Lung (tissue), 11 donors: ENCODE measurements at regions not wholly inside any gene's neighbourhood (a gene's known extent, or its start where the extent isn't known, plus 50 kb on each side); places are given as distances from the start of the nearest gene placed in this dataset.

ENCODE experiments used
- ATAC-seq: fragments of 200-7000 bp; cut with Tn5 transposase; one replicate; pipeline ENCODE4 v1.9.1; 2020; ENCODE audit warnings: moderate number of reproducible peaks; ENCODE audit not compliant: insufficient read depth, low FRiP score
- DNase-seq, 3 donors: peaks; one replicate each; pipeline ENCODE4 v3.0.0-alpha.2; 2013 to 2017
- H3K27ac ChIP-seq, 2 donors: one replicate each; pipeline ENCODE4 v1.5.1; 2013; ENCODE audit warnings: mild to moderate bottlenecking in 2 of 2, moderate library complexity in 2 of 2, control low read depth in 1 of 2, inconsistent platforms in 1 of 2, low read depth in 1 of 2, low read length in 1 of 2
- H3K27me3 ChIP-seq, 3 donors: one replicate each; pipeline ENCODE4 v1.5.1; 2013; ENCODE audit warnings: low read length in 2 of 3; ENCODE audit not compliant: control insufficient read depth in 3 of 3, insufficient read depth in 3 of 3
- H3K36me3 ChIP-seq, 4 donors: one replicate each; pipeline ENCODE4 v1.5.1; 2013; ENCODE audit warnings: low read length in 4 of 4, mild to moderate bottlenecking in 1 of 4, moderate library complexity in 1 of 4; ENCODE audit not compliant: control insufficient read depth in 4 of 4, insufficient read depth in 4 of 4
- H3K4me1 ChIP-seq, 5 donors: one replicate each; pipeline ENCODE4 v1.5.1; 2013; ENCODE audit warnings: low read length in 5 of 5, mild to moderate bottlenecking in 2 of 5, moderate library complexity in 1 of 5; ENCODE audit not compliant: control insufficient read depth in 5 of 5, insufficient read depth in 5 of 5
- H3K4me3 ChIP-seq: one replicate; pipeline ENCODE4 v1.5.1; 2013; ENCODE audit warnings: mild to moderate bottlenecking, control low read depth, moderate library complexity
- H3K9ac ChIP-seq, 2 donors: one replicate each; pipeline ENCODE4 v1.5.1; 2013; ENCODE audit warnings: low read length in 2 of 2, control low read depth in 1 of 2; ENCODE audit not compliant: insufficient read depth in 1 of 2
- H3K9me3 ChIP-seq, 4 donors: one replicate each; pipeline ENCODE4 v1.5.1; 2013; ENCODE audit warnings: low read length in 3 of 4, mild to moderate bottlenecking in 1 of 4, moderate library complexity in 1 of 4; ENCODE audit not compliant: control insufficient read depth in 4 of 4, insufficient read depth in 3 of 4
- WGBS, 2 donors: extraction: QIAGEN DNeasy Blood & Tissue Kit; methylation state at CpG; one replicate each; pipeline ENCODE4 v1.1.7; 2013; 5-methylcytosine and 5-hydroxymethylcytosine counted together
- TF ChIP-seq, protein P1 (sequence below): IDR thresholded peaks from 2 replicates; pipeline ENCODE4 v1.5.1; 2012; ENCODE audit warnings: mild to moderate bottlenecking; ENCODE audit errors: control extremely low read depth, extremely low read depth
- donor health status: control.
- donor health status: control.
- donor health status: Bipolar disorder and iron deficiency.
- donor health status: healthy.
- donor health status: DM: yes; HTN: yes; CAD: no.

DNA sequence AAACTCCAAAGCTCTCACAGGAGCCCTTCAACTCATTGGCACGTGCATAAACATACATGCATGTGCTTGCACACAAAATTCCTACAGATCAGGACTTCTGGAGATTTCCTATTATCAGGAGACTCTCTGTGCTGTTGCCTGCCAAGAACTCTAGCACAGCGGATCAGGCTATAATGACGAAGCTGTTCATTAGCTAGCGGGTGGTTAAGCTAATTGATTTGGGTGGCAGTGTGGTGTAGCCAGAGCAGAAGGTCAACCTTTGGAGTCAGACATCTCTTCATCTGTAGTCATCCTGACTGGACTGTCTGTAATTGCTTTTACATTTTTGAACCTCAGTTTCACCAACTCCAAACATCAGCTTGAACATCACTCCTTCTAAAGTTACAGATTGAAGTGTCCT is 69.0 kb downstream of the KIF2B start:
- no peak overlapping the region for H3K27ac ChIP-seq
- TF ChIP-seq, protein P1, sequence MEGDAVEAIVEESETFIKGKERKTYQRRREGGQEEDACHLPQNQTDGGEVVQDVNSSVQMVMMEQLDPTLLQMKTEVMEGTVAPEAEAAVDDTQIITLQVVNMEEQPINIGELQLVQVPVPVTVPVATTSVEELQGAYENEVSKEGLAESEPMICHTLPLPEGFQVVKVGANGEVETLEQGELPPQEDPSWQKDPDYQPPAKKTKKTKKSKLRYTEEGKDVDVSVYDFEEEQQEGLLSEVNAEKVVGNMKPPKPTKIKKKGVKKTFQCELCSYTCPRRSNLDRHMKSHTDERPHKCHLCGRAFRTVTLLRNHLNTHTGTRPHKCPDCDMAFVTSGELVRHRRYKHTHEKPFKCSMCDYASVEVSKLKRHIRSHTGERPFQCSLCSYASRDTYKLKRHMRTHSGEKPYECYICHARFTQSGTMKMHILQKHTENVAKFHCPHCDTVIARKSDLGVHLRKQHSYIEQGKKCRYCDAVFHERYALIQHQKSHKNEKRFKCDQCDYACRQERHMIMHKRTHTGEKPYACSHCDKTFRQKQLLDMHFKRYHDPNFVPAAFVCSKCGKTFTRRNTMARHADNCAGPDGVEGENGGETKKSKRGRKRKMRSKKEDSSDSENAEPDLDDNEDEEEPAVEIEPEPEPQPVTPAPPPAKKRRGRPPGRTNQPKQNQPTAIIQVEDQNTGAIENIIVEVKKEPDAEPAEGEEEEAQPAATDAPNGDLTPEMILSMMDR = no peak
- no peaks in the 10 kb centered on the region for H3K36me3 ChIP-seq
- no peak overlapping the region for H3K9ac ChIP-seq
- 84 to 92% methylated on average over 4 of the region's 4 CpGs for WGBS, 2 donors
- H3K9me3 ChIP-seq = no peaks in the 10 kb centered on the region
- H3K27me3 ChIP-seq = no peaks in the 10 kb centered on the region
- H3K4me1 ChIP-seq = no peaks in the 10 kb centered on the region
- no peak overlapping the region for H3K4me3 ChIP-seq
- ATAC-seq (no peak), DNase-seq (no peak)

DNA sequence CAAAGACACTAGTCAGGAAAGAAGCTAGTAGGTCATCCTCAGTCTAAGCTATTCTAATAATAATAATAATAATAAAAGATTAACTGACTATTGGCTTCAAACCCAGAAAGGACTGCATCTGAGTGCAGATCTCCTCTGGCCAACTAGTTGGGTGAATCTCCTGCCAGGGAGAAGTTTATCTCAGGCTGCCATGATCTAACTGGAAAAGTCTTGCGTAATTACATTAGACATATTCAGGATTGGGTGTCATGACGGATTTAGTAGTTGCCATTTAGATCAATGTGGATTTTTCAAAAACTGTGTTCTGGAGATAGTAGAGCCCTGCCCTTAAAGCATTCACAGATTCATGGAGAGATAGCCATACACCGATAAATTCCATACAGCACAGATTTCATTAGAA is 69.5 kb downstream of the KIF2B start:
- TF ChIP-seq, protein P1 = no peak
- no peak overlapping the region for H3K9ac ChIP-seq
- WGBS, 2 donors = 82 to 88% methylated on average over 3 of the region's 3 CpGs
- H3K4me3 ChIP-seq = no peak overlapping the region
- ATAC-seq = no peak
- no peaks in the 10 kb centered on the region for H3K27me3 ChIP-seq
- no peaks in the 10 kb centered on the region for H3K36me3 ChIP-seq
- DNase-seq = no peak
- H3K27ac ChIP-seq = no peak overlapping the region
- no peaks in the 10 kb centered on the region for H3K9me3 ChIP-seq
- H3K4me1 ChIP-seq = no peaks in the 10 kb centered on the region

DNA sequence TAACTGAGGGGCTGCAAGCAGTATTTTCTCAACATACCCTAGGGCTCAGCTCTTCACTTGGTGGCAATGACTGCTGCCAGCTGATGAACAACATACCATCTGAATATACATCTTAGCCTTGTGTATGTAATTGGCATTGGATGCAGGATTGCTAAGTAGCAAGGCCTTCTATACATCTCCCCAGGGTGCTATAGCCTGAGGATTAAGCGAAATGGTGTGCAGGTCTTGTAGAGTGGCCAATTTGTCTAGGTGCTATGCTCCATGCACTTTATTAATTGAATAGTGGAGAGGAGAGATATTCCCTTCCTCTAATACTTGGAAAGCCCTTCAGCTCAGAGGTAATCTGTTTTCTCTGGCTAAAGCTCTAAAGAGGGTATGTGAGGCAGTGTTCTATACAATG is 71.9 kb downstream of the KIF2B start:
- ATAC-seq (no peak), DNase-seq (no peak)
- no peaks in the 10 kb centered on the region for H3K4me1 ChIP-seq
- no peaks in the 10 kb centered on the region for H3K27me3 ChIP-seq
- WGBS, 2 donors = 31 to 52% methylated on average over 1 of the region's 1 CpG
- H3K9me3 ChIP-seq = no peaks in the 10 kb centered on the region
- no peak overlapping the region for H3K27ac ChIP-seq
- no peaks in the 10 kb centered on the region for H3K36me3 ChIP-seq
- TF ChIP-seq, protein P1 = no peak
- H3K9ac ChIP-seq = no peak overlapping the region
- H3K4me3 ChIP-seq = no peak overlapping the region

DNA sequence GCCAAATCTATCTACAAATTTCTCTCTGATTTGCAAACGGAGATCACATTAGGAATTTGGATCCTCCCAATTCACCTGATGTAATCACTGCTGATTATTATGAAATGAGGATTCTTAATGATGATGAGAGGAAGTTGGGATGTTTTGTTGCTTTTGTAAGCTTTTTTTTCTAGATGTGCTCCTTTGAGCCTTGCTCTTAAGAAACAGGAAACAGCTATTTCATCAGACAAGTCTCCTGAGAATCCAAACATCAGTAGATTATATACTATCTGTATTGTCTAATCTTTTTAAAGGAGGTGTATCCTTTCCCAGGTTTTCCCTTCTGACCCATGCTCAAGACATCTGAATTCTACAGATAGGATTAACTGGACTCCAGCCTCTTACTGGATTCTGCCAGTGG is 73.3 kb downstream of the KIF2B start:
- TF ChIP-seq, protein P1 = no peak
- no peak overlapping the region for H3K4me3 ChIP-seq
- H3K27me3 ChIP-seq = no peaks in the 10 kb centered on the region
- no peaks in the 10 kb centered on the region for H3K4me1 ChIP-seq
- H3K27ac ChIP-seq = no peak overlapping the region
- no peak overlapping the region for H3K9ac ChIP-seq
- H3K9me3 ChIP-seq = no peaks in the 10 kb centered on the region
- DNase-seq (no peak), ATAC-seq (no peak)
- 59 to 69% methylated on average over 1 of the region's 1 CpG for WGBS, 2 donors
- no peaks in the 10 kb centered on the region for H3K36me3 ChIP-seq
